ENCODE measurements at regions not wholly inside any gene's neighbourhood (a gene's known extent, or its start where the extent isn't known, plus 50 kb on each side); places are given as distances from the start of the nearest gene placed in this dataset.
A peak's percentile ranks its signal among the peaks of the same experiment; 100 is the strongest.

GRCh38 chr17:5702951-5703510 lies 118.7 kb upstream of the NLRP1 start:
- Histone ChIP-seq H4K20me1 (ENCODE audit: control insufficient read depth, insufficient read depth, insufficient read length) (no peaks in the 10 kb centered on the region), H4K5ac (ENCODE audit: insufficient read length, low read depth, low read length) (no peak overlapping the region), H4K8ac (replicated peaks; ENCODE audit: insufficient read length, low read depth, low read length) (no peak overlapping the region), H2AK5ac (ENCODE audit: insufficient read length, low read length) (no peak overlapping the region), H2BK12ac (ENCODE audit: insufficient read length, low read depth, low read length) (no peak overlapping the region), H4K91ac (ENCODE audit: insufficient read length, low read depth, low read length) (peak overlapping the region; percentile 9), H3K56ac (ENCODE audit: insufficient read length, low read depth, low read length) (no peak overlapping the region), H3K23ac (ENCODE audit: insufficient read length, low read depth, low read length) (no peak overlapping the region), H3K27ac (ENCODE audit: insufficient read length, low read depth, low read length) (no peak overlapping the region), H3T11ph (ENCODE audit: low read length) (no peak overlapping the region), H3K14ac (ENCODE audit: insufficient read depth, low read length) (peak overlapping the region; percentile 26; the same call in 1 of the 2 replicates), H3K18ac (ENCODE audit: insufficient read length, low read depth, low read length) (peak overlapping the region; percentile 65), H3K9me3 (ENCODE audit: control insufficient read depth, low read depth, low read length) (no peaks in the 10 kb centered on the region), H2BK5ac (ENCODE audit: insufficient read length, low read length) (no peak overlapping the region), H2AFZ (ENCODE audit: low read length) (no peak overlapping the region), H3K4me2 (ENCODE audit: insufficient read depth, insufficient read length, low read length) (no peak overlapping the region), H3K79me2 (ENCODE audit: insufficient read depth, low read length) (no peaks in the 10 kb centered on the region), H2BK20ac (ENCODE audit: low read depth, low read length, poor library complexity, severe bottlenecking) (no peak overlapping the region), H3K4me1 (ENCODE audit: insufficient read depth, low read length) (peaks cover 2% of the 10 kb centered on the region; the same call in 1 of the 2 replicates), H3K79me1 (ENCODE audit: insufficient read depth, low read depth, low read length, poor library complexity, severe bottlenecking) (no peaks in the 10 kb centered on the region), H3K4ac (ENCODE audit: low read depth, low read length) (no peak overlapping the region; the same call in 1 of the 2 replicates), H3K27me3 (ENCODE audit: insufficient read depth, low read length) (no peaks in the 10 kb centered on the region), H3K23me2 (ENCODE audit: insufficient read length, low read depth, low read length, poor library complexity, severe bottlenecking) (no peaks in the 10 kb centered on the region), H2BK15ac (ENCODE audit: low read depth, low read length) (no peak overlapping the region), H2BK120ac (ENCODE audit: low read depth, low read length, poor library complexity, severe bottlenecking) (no peak overlapping the region), H3K9ac (ENCODE audit: extremely low read depth, insufficient read length, low read length) (no peak overlapping the region)
- peak; percentile 36 for DNase-seq
- Mint-ChIP-seq H3K4me3 (no peak overlapping the region), H3K27me3 (ENCODE audit: low read depth) (peaks cover 2% of the 10 kb centered on the region; the same call in 1 of the 2 replicates), H3K4me1 (peaks cover 67 to 73% of the 10 kb centered on the region in 2 experiments), H3K36me3 (ENCODE audit: insufficient read depth in 1 of 3, low read depth in 3 of 3) (peaks cover 0 to 2% (median 0%) of the 10 kb centered on the region in 3 experiments; a peak in 1 of 7 replicates), H3K9me3 (peaks cover 0 to 24% of the 10 kb centered on the region in 2 experiments), H3K27ac (peak overlapping the region; percentile 21 to 96 (median 90); a peak in 5 of 7 replicates)
- no CpG with 5 or more reads among the region's 6 CpGs for WGBS (ENCODE audit: extremely low coverage, insufficient read length, low lambda C conversion rate)
- no peak for TF ChIP-seq CTCF (conservative IDR thresholded peaks at IDR 0.05)
